ENCODE measurements at regions not wholly inside any gene's neighbourhood (a gene's known extent, or its start where the extent isn't known, plus 50 kb on each side); places are given as distances from the start of the nearest gene placed in this dataset.

DNA sequence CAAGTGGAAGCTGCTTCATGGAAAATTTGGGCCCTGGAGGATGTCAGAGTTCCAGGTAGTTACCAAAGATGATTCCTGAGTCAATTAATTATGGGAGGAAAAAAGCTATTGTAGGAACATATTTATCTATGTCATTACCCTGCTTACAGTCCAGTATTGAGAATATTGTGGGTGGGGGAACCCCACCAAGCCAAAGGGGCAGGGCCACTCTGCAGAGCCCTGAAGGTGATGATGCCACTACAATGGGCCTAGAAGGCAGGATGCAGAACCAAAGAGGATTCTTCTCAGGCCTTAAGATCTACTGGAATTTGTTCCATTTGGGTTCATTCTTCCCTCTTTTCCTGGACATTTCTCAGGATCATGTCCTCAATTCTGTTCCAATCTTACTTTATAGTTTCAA lies 375.2 kb upstream of the MARCKS start:
- H3K4me3 ChIP-seq (replicated peaks; ENCODE audit: insufficient read depth, low read length), result no peak overlapping the region

GRCh38 chr6:113482771-113483170 lies 374.4 kb upstream of the MARCKS start:
- no peak for DNase-seq (ENCODE audit: low read depth in 1 of 2, low spot score in 1 of 2)
- no peak overlapping the region for H3K4me3 ChIP-seq (replicated peaks; ENCODE audit: insufficient read depth, low read length)
- H3K27ac ChIP-seq (replicated peaks), result no peak overlapping the region
- no peaks in the 10 kb centered on the region for H3K27me3 ChIP-seq (ENCODE audit: insufficient read depth, poor library complexity, severe bottlenecking)
- TF ChIP-seq SPI1 (IDR thresholded peaks at IDR 0.05; ENCODE audit: borderline replicate concordance, low read depth) (no peak), REST (IDR thresholded peaks at IDR 0.05; ENCODE audit: insufficient replicate concordance, low read depth) (no peak), POLR2AphosphoS5 (IDR thresholded peaks at IDR 0.05; ENCODE audit: low read depth) (no peak), GABPA (IDR thresholded peaks at IDR 0.05; ENCODE audit: low read depth) (no peak)
- TF ChIP-seq, protein P1, sequence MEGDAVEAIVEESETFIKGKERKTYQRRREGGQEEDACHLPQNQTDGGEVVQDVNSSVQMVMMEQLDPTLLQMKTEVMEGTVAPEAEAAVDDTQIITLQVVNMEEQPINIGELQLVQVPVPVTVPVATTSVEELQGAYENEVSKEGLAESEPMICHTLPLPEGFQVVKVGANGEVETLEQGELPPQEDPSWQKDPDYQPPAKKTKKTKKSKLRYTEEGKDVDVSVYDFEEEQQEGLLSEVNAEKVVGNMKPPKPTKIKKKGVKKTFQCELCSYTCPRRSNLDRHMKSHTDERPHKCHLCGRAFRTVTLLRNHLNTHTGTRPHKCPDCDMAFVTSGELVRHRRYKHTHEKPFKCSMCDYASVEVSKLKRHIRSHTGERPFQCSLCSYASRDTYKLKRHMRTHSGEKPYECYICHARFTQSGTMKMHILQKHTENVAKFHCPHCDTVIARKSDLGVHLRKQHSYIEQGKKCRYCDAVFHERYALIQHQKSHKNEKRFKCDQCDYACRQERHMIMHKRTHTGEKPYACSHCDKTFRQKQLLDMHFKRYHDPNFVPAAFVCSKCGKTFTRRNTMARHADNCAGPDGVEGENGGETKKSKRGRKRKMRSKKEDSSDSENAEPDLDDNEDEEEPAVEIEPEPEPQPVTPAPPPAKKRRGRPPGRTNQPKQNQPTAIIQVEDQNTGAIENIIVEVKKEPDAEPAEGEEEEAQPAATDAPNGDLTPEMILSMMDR (IDR thresholded peaks at IDR 0.05; ENCODE audit: insufficient read depth, low read length), result no peak

More for the DNA sequence above, 375.2 kb upstream of the MARCKS start:
- Histone ChIP-seq H3K27ac (replicated peaks) (peak overlapping the region; percentile 38), H3K27me3 (ENCODE audit: insufficient read depth, poor library complexity, severe bottlenecking) (no peaks in the 10 kb centered on the region)
- no peak for DNase-seq (ENCODE audit: low read depth in 1 of 2, low spot score in 1 of 2)
- TF ChIP-seq POLR2AphosphoS5 (IDR thresholded peaks at IDR 0.05; ENCODE audit: low read depth) (no peak), GABPA (IDR thresholded peaks at IDR 0.05; ENCODE audit: low read depth) (no peak), REST (IDR thresholded peaks at IDR 0.05; ENCODE audit: insufficient replicate concordance, low read depth) (no peak), SPI1 (IDR thresholded peaks at IDR 0.05; ENCODE audit: borderline replicate concordance, low read depth) (no peak)
- TF ChIP-seq, protein P1 (IDR thresholded peaks at IDR 0.05; ENCODE audit: insufficient read depth, low read length), result no peak

- no peak for TF ChIP-seq REST (IDR thresholded peaks at IDR 0.05; ENCODE audit: insufficient replicate concordance, low read depth)
- no peak for TF ChIP-seq GABPA (IDR thresholded peaks at IDR 0.05; ENCODE audit: low read depth)
- TF ChIP-seq SPI1 (IDR thresholded peaks at IDR 0.05; ENCODE audit: borderline replicate concordance, low read depth), result no peak
- TF ChIP-seq POLR2AphosphoS5 (IDR thresholded peaks at IDR 0.05; ENCODE audit: low read depth), result peak; percentile 44; the same call in 1 of the 2 replicates
- TF ChIP-seq, protein P1 (IDR thresholded peaks at IDR 0.05; ENCODE audit: insufficient read depth, low read length), result no peak
- H3K27ac ChIP-seq (replicated peaks), result peak overlapping the region; percentile 60
- peak; percentile 67 to 94 for DNase-seq (ENCODE audit: low read depth in 1 of 2, low spot score in 1 of 2)
- no peak overlapping the region for H3K4me3 ChIP-seq (replicated peaks; ENCODE audit: insufficient read depth, low read length)
- no peaks in the 10 kb centered on the region for H3K27me3 ChIP-seq (ENCODE audit: insufficient read depth, poor library complexity, severe bottlenecking)
Measured at GRCh38 chr6:113486199-113486598, 370.9 kb upstream of the MARCKS start.
